Keratinocyte (primary cell): ENCODE measurements at regions not wholly inside any gene's neighbourhood (a gene's known extent, or its start where the extent isn't known, plus 50 kb on each side); places are given as distances from the start of the nearest gene placed in this dataset.
A peak's percentile ranks its signal among the peaks of the same experiment; 100 is the strongest.

Experiments used
- DNase-seq: peaks from one replicate; pipeline ENCODE4 v3.0.0-alpha.2; 2011; ENCODE audit warnings: low read depth, missing footprints, low spot score
- FAIRE-seq: peaks from 2 replicates; lab custom pipeline; 2011; peaks lifted over from hg19 to GRCh38; lab: Jason Lieb, UNC
- H2AFZ ChIP-seq: 2 replicates; pipeline ENCODE4 v1.6.0; 2012; ENCODE audit warnings: low read length, control low read depth, inconsistent platforms; ENCODE audit not compliant: control insufficient read depth
- H3K27ac ChIP-seq: 2 replicates; pipeline ENCODE4 v1.5.1; 2011; ENCODE audit warnings: low read length; ENCODE audit not compliant: control insufficient read depth, insufficient read depth
- H3K27me3 ChIP-seq: 3 replicates; pipeline ENCODE4 v1.6.0; 2011; ENCODE audit warnings: low read length; ENCODE audit not compliant: control insufficient read depth, insufficient read depth; ENCODE audit errors: extremely low read depth
- H3K36me3 ChIP-seq, 2 experiments: 2 replicates in 1 of 2; 3 replicates in 1 of 2; pipeline ENCODE4 v1.5.1; 2011; ENCODE audit warnings: low read length in 2 of 2, mild to moderate bottlenecking in 1 of 2; ENCODE audit not compliant: control insufficient read depth in 2 of 2, insufficient read depth in 2 of 2; ENCODE audit errors: extremely low read depth in 1 of 2
- H3K4me1 ChIP-seq: 3 replicates; pipeline ENCODE4 v1.5.1; 2011; ENCODE audit warnings: low read length; ENCODE audit not compliant: control insufficient read depth, insufficient read depth; ENCODE audit errors: extremely low read depth
- H3K4me2 ChIP-seq: 3 replicates; pipeline ENCODE4 v1.6.0; 2011; ENCODE audit warnings: low read depth, low read length; ENCODE audit not compliant: control insufficient read depth, insufficient read depth; ENCODE audit errors: extremely low read depth
- H3K4me3 ChIP-seq, 3 experiments: fragments of 200-600 bp in 1 of 3; sonication (generic) in 1 of 3; 2 replicates in 2 of 3; 3 replicates in 1 of 3; pipeline ENCODE4 v1.5.1; 2011 to 2016; ENCODE audit warnings: low read length in 3 of 3, mild to moderate bottlenecking in 3 of 3, control low read depth in 2 of 3, inconsistent platforms in 1 of 3, low read depth in 1 of 3, mixed read lengths in 1 of 3, mixed run types in 1 of 3, moderate library complexity in 1 of 3; ENCODE audit not compliant: control insufficient read depth in 2 of 3, insufficient read depth in 2 of 3; ENCODE audit errors: extremely low read depth in 1 of 3
- H3K79me2 ChIP-seq: 2 replicates; pipeline ENCODE4 v1.6.0; 2012; ENCODE audit warnings: low read length; ENCODE audit not compliant: control insufficient read depth, insufficient read depth
- H3K9ac ChIP-seq: 3 replicates; pipeline ENCODE4 v1.6.0; 2011; ENCODE audit warnings: low read length; ENCODE audit not compliant: control insufficient read depth, insufficient read depth; ENCODE audit errors: extremely low read depth
- H3K9me1 ChIP-seq: 3 replicates; pipeline ENCODE4 v1.6.0; 2011; ENCODE audit warnings: low read length; ENCODE audit not compliant: control insufficient read depth, insufficient read depth; ENCODE audit errors: extremely low read depth
- H3K9me3 ChIP-seq: 2 replicates; pipeline ENCODE4 v1.5.1; 2012; ENCODE audit warnings: low read depth, low read length; ENCODE audit not compliant: control insufficient read depth
- H4K20me1 ChIP-seq: 3 replicates; pipeline ENCODE4 v1.6.0; 2011; ENCODE audit warnings: low read length; ENCODE audit not compliant: control insufficient read depth, insufficient read depth; ENCODE audit errors: extremely low read depth
- CTCF ChIP-seq, 3 experiments: IDR thresholded peaks in 1 of 3; conservative IDR thresholded peaks in 1 of 3; optimal IDR thresholded peaks in 1 of 3; 2 replicates in 2 of 3; 3 replicates in 1 of 3; pipeline versions ENCODE3 to v1.5.1; 2011; ENCODE audit warnings: low read length in 3 of 3, mild to moderate bottlenecking in 3 of 3, moderate library complexity in 2 of 3, control low read depth in 1 of 3, inconsistent platforms in 1 of 3; ENCODE audit not compliant: insufficient read depth in 2 of 3; ENCODE audit errors: extremely low read depth in 1 of 3
- EZH2 ChIP-seq: IDR thresholded peaks from one replicate; pipeline ENCODE4 v1.6.1; 2012; ENCODE audit warnings: inconsistent platforms, mild to moderate bottlenecking, low read length, moderate library complexity
- dilution Hi-C: fragments of 300-500 bp; cut with MboI; formaldehyde crosslinking; loops from one replicate; pipeline ENCODE4 v1.7.0; 2020; ENCODE audit warnings: low sequenced_read_pairs; ENCODE audit not compliant: extremely low pct_ligation_motif_present

- Histone ChIP-seq H3K27ac (no peak overlapping the region), H3K9me3 (no peaks in the 10 kb centered on the region), H4K20me1 (no peaks in the 10 kb centered on the region), H2AFZ (no peak overlapping the region), H3K4me3 (no peak overlapping the region), H3K36me3 (no peaks in the 10 kb centered on the region), H3K9ac (no peak overlapping the region), H3K4me1 (peaks cover 9% of the 10 kb centered on the region), H3K4me2 (no peak overlapping the region), H3K27me3 (no peaks in the 10 kb centered on the region), H3K79me2 (no peaks in the 10 kb centered on the region), H3K9me1 (no peaks in the 10 kb centered on the region)
- peak; percentile 15 for DNase-seq
- no peak for FAIRE-seq
- dilution Hi-C loops, result no loop called here
- TF ChIP-seq EZH2 (no peak), CTCF (optimal IDR thresholded peaks at IDR 0.05 in 1 of 3, IDR thresholded peaks at IDR 0.05 in 1 of 3, conservative IDR thresholded peaks at IDR 0.05 in 1 of 3; ENCODE audit: extremely low read depth in 1 of 3, insufficient read depth in 2 of 3, low read length in 3 of 3) (no peak)
Measured at GRCh38 chr12:5259523-5259922, 172.4 kb upstream of the NTF3 start.

GRCh38 chr12:5260086-5260485 is 171.8 kb upstream of the NTF3 start:
- H3K79me2 ChIP-seq, result no peaks in the 10 kb centered on the region
- peaks cover 9% of the 10 kb centered on the region for H3K4me1 ChIP-seq
- no peak overlapping the region for H3K27ac ChIP-seq
- no peak for DNase-seq
- H3K9me3 ChIP-seq, result no peaks in the 10 kb centered on the region
- H3K27me3 ChIP-seq, result no peaks in the 10 kb centered on the region
- FAIRE-seq, result no peak
- TF ChIP-seq CTCF (optimal IDR thresholded peaks at IDR 0.05 in 1 of 3, IDR thresholded peaks at IDR 0.05 in 1 of 3, conservative IDR thresholded peaks at IDR 0.05 in 1 of 3; ENCODE audit: extremely low read depth in 1 of 3, insufficient read depth in 2 of 3, low read length in 3 of 3) (no peak), EZH2 (no peak)
- dilution Hi-C loops, result no loop called here
- H3K9me1 ChIP-seq, result no peaks in the 10 kb centered on the region
- no peak overlapping the region for H2AFZ ChIP-seq
- no peaks in the 10 kb centered on the region for H3K36me3 ChIP-seq
- H3K4me2 ChIP-seq, result no peak overlapping the region
- H3K9ac ChIP-seq, result no peak overlapping the region
- H4K20me1 ChIP-seq, result no peaks in the 10 kb centered on the region
- H3K4me3 ChIP-seq, result no peak overlapping the region
